ENCODE measurements at regions not wholly inside any gene's neighbourhood (a gene's known extent, or its start where the extent isn't known, plus 50 kb on each side); places are given as distances from the start of the nearest gene placed in this dataset.

GRCh38 chr16:6574146-6574545, 758.5 kb upstream of the RBFOX1 start:
- H3K9me3 ChIP-seq (ENCODE audit: insufficient read depth, low read length): no peaks in the 10 kb centered on the region
- no peaks in the 10 kb centered on the region; the same call in 1 of the 2 replicates for H3K9me2 ChIP-seq (replicated peaks; ENCODE audit: insufficient read depth, low read length)
- H2AFZ ChIP-seq (ENCODE audit: low read depth, low read length, severe bottlenecking): no peak overlapping the region
- no peaks in the 10 kb centered on the region for H3K79me2 ChIP-seq (ENCODE audit: insufficient read depth, low read length)
- no peak overlapping the region for H3K4me3 ChIP-seq (ENCODE audit: insufficient read depth, low read length, poor library complexity, severe bottlenecking)
- H3K9ac ChIP-seq (ENCODE audit: low read length): no peak overlapping the region
- H3K27ac ChIP-seq (ENCODE audit: low read depth, low read length): no peak overlapping the region
- H3K36me3 ChIP-seq (ENCODE audit: low read length): no peaks in the 10 kb centered on the region
- no peaks in the 10 kb centered on the region for H3K27me3 ChIP-seq (ENCODE audit: low read length)
- no peak overlapping the region for H3K4me2 ChIP-seq (ENCODE audit: low read depth, low read length, poor library complexity, severe bottlenecking)
- H3F3A ChIP-seq (ENCODE audit: insufficient read depth): no peaks in the 10 kb centered on the region
- TF ChIP-seq CTCF (IDR thresholded peaks at IDR 0.05; ENCODE audit: insufficient read depth, low read length, poor library complexity, severe bottlenecking) (no peak), EZH2phosphoT487 (conservative IDR thresholded peaks at IDR 0.05; ENCODE audit: low read length) (no peak)
- no peaks in the 10 kb centered on the region for H4K20me1 ChIP-seq (ENCODE audit: low read depth, low read length)

GRCh38 chr16:6573577-6573976, 759.1 kb upstream of the RBFOX1 start:
- H2AFZ ChIP-seq (ENCODE audit: low read depth, low read length, severe bottlenecking): no peak overlapping the region
- no peaks in the 10 kb centered on the region for H3K9me3 ChIP-seq (ENCODE audit: insufficient read depth, low read length)
- H3K79me2 ChIP-seq (ENCODE audit: insufficient read depth, low read length): no peaks in the 10 kb centered on the region
- H3K27ac ChIP-seq (ENCODE audit: low read depth, low read length): no peak overlapping the region
- H3K36me3 ChIP-seq (ENCODE audit: low read length): no peaks in the 10 kb centered on the region
- no peak overlapping the region for H3K4me2 ChIP-seq (ENCODE audit: low read depth, low read length, poor library complexity, severe bottlenecking)
- H3F3A ChIP-seq (ENCODE audit: insufficient read depth): no peaks in the 10 kb centered on the region
- H4K20me1 ChIP-seq (ENCODE audit: low read depth, low read length): no peaks in the 10 kb centered on the region
- TF ChIP-seq CTCF (IDR thresholded peaks at IDR 0.05; ENCODE audit: insufficient read depth, low read length, poor library complexity, severe bottlenecking): no peak
- no peak for TF ChIP-seq EZH2phosphoT487 (conservative IDR thresholded peaks at IDR 0.05; ENCODE audit: low read length)
- no peak overlapping the region for H3K4me3 ChIP-seq (ENCODE audit: insufficient read depth, low read length, poor library complexity, severe bottlenecking)
- no peaks in the 10 kb centered on the region; the same call in 1 of the 2 replicates for H3K9me2 ChIP-seq (replicated peaks; ENCODE audit: insufficient read depth, low read length)
- no peaks in the 10 kb centered on the region for H3K27me3 ChIP-seq (ENCODE audit: low read length)
- H3K9ac ChIP-seq (ENCODE audit: low read length): no peak overlapping the region

- no peak overlapping the region for H2AFZ ChIP-seq (ENCODE audit: low read depth, low read length, severe bottlenecking)
- H3K27me3 ChIP-seq (ENCODE audit: low read length): no peaks in the 10 kb centered on the region
- no peaks in the 10 kb centered on the region for H4K20me1 ChIP-seq (ENCODE audit: low read depth, low read length)
- H3K9me3 ChIP-seq (ENCODE audit: insufficient read depth, low read length): no peaks in the 10 kb centered on the region
- H3K4me3 ChIP-seq (ENCODE audit: insufficient read depth, low read length, poor library complexity, severe bottlenecking): no peak overlapping the region
- no peaks in the 10 kb centered on the region for H3F3A ChIP-seq (ENCODE audit: insufficient read depth)
- no peaks in the 10 kb centered on the region for H3K9me2 ChIP-seq (replicated peaks; ENCODE audit: insufficient read depth, low read length)
- H3K9ac ChIP-seq (ENCODE audit: low read length): no peak overlapping the region
- no peak overlapping the region for H3K27ac ChIP-seq (ENCODE audit: low read depth, low read length)
- no peaks in the 10 kb centered on the region for H3K79me2 ChIP-seq (ENCODE audit: insufficient read depth, low read length)
- no peak overlapping the region for H3K4me2 ChIP-seq (ENCODE audit: low read depth, low read length, poor library complexity, severe bottlenecking)
- no peak for TF ChIP-seq CTCF (IDR thresholded peaks at IDR 0.05; ENCODE audit: insufficient read depth, low read length, poor library complexity, severe bottlenecking)
- no peak for TF ChIP-seq EZH2phosphoT487 (conservative IDR thresholded peaks at IDR 0.05; ENCODE audit: low read length)
- no peaks in the 10 kb centered on the region for H3K36me3 ChIP-seq (ENCODE audit: low read length)
Observed at GRCh38 chr16:6571044-6571443, 761.6 kb upstream of the RBFOX1 start.

Measured in SU-DHL-6 (cell line).